ENCODE measurements at regions not wholly inside any gene's neighbourhood (a gene's known extent, or its start where the extent isn't known, plus 50 kb on each side); places are given as distances from the start of the nearest gene placed in this dataset.

DNA sequence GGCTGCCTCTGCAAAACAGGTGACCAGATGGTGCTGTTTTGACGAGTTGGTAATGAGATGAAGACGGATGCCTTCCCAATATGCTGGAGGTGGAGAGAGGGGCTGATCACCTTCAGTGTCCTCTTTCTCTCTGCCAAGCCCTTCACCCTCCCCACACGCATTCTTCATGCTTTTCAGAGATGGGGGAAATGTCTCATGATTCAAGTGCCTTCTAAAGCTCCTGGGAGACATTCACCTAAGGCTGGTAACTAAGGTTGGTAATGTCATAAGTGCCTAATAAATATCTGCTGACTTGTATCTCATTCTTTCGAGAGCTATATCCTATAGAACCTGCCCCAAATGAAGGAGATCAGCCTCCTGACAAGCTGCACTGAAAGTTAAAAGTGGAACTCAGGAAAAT is 86.2 kb upstream of the MBNL2 start:
- Histone ChIP-seq H3K9me3 (ENCODE audit: control insufficient read depth, low read length) (no peaks in the 10 kb centered on the region), H3K4me1 (ENCODE audit: control insufficient read depth, insufficient read depth, low read length) (no peaks in the 10 kb centered on the region), H3K27ac (ENCODE audit: low read length) (no peak overlapping the region), H3K4me3 (ENCODE audit: low read length) (no peak overlapping the region), H3K27me3 (ENCODE audit: control insufficient read depth, insufficient read depth) (no peaks in the 10 kb centered on the region)
- ATAC-seq (no peak), DNase-seq (no peak)
- WGBS = 65% methylated on average over 4 of the region's 4 CpGs
- intact Hi-C loops (cut with DNase I) = no loop called here

DNA sequence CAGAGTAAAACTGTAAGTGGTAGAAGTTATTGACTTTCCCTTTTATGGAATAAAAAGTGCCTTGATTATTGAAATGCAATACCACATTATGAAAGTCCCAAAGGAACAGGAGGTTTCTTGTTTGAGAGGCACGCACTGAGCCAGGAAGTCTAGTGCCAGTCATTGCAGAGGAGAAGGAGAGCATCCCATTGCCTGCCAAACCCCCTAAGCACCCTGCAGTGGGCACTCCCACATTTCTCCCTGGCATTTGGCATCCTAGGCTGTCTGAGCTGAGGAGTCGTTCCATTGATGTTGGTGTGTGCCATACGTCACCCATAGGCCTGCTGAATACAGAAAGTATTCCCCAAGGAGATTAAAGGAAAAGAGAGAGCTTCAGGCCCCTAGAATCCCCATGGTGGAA is 85.7 kb upstream of the MBNL2 start:
- ATAC-seq = no peak
- Histone ChIP-seq H3K27me3 (ENCODE audit: control insufficient read depth, insufficient read depth) (no peaks in the 10 kb centered on the region), H3K4me1 (ENCODE audit: control insufficient read depth, insufficient read depth, low read length) (no peaks in the 10 kb centered on the region), H3K9me3 (ENCODE audit: control insufficient read depth, low read length) (no peaks in the 10 kb centered on the region), H3K4me3 (ENCODE audit: low read length) (no peak overlapping the region), H3K27ac (ENCODE audit: low read length) (no peak overlapping the region)
- intact Hi-C loops (cut with DNase I) = no loop called here
- 76% methylated on average over 3 of the region's 3 CpGs for WGBS
- DNase-seq = no peak

DNA sequence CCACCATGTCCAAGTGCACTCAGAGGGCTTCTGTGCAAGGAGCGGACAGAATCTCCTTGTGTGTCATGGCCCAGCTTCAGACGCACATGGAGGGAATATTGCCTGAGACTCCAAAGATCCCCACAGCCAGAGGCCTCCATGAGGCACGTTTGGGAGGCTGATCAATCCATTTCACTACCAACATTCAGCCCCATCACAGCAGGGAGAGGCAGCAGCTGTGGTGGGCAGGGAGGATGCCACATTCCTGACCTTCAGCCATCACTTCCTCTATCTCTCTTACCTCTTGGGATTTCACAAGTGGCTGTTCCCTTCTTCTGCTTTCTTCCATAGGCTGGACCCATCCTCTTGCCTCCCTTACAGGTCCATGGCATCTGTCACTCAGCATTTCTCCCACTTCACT is 82.4 kb upstream of the MBNL2 start:
- 93% methylated on average over 3 of the region's 3 CpGs for WGBS
- Histone ChIP-seq H3K27me3 (ENCODE audit: control insufficient read depth, insufficient read depth) (no peaks in the 10 kb centered on the region), H3K9me3 (ENCODE audit: control insufficient read depth, low read length) (no peaks in the 10 kb centered on the region), H3K27ac (ENCODE audit: low read length) (no peak overlapping the region), H3K4me1 (ENCODE audit: control insufficient read depth, insufficient read depth, low read length) (peaks cover 2% of the 10 kb centered on the region), H3K4me3 (ENCODE audit: low read length) (no peak overlapping the region)
- no peak for DNase-seq
- ATAC-seq = no peak
- intact Hi-C loops (cut with DNase I) = no loop called here

DNA sequence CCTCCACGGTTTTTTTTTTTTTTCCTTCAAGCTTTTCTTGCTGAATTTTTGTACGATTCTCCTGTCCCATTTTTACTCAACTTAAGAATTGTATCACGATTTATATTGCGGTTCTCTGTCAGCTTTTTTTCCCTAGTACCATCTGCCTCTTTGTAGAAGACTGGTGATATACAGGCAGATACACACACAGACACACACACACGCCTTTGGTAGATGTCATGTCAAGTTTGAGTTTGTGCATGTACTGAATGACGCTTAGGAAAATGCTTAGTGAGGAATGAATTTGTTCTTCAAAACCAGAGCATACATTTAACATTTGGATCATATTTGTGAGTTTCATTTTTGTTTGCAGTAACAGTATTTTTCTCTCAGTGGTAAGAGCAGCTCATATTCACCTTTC is 82.0 kb upstream of the MBNL2 start:
- intact Hi-C loops (cut with DNase I) = no loop called here
- no peak for DNase-seq
- no peak for ATAC-seq
- H3K9me3 ChIP-seq (ENCODE audit: control insufficient read depth, low read length) = no peaks in the 10 kb centered on the region
- H3K4me3 ChIP-seq (ENCODE audit: low read length) = no peak overlapping the region
- peaks cover 2% of the 10 kb centered on the region for H3K4me1 ChIP-seq (ENCODE audit: control insufficient read depth, insufficient read depth, low read length)
- WGBS = 84% methylated on average over 6 of the region's 6 CpGs
- no peak overlapping the region for H3K27ac ChIP-seq (ENCODE audit: low read length)
- H3K27me3 ChIP-seq (ENCODE audit: control insufficient read depth, insufficient read depth) = no peaks in the 10 kb centered on the region

DNA sequence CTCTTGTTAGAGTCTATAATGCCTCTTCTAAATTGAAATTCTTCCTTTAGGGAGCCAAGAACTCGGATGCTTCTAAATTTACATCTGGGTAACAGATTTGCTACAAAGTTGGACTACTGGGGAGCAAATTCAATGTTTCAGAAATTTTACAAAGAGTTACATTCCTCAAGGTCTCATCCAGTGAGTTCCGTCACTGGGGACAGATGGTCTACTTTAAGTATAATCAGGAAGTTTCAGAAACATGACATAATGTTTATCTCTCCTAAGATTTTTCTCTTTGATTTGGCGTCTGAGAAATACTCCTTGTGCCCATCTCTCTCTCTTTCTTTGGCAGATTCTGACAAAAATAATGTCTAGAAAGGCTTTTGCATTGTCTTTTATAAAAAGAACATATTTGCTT is 81.5 kb upstream of the MBNL2 start:
- H3K27me3 ChIP-seq (ENCODE audit: control insufficient read depth, insufficient read depth) = no peaks in the 10 kb centered on the region
- H3K27ac ChIP-seq (ENCODE audit: low read length) = no peak overlapping the region
- ATAC-seq (no peak), DNase-seq (no peak)
- no peak overlapping the region for H3K4me3 ChIP-seq (ENCODE audit: low read length)
- no peaks in the 10 kb centered on the region for H3K9me3 ChIP-seq (ENCODE audit: control insufficient read depth, low read length)
- WGBS = 54% methylated on average over 3 of the region's 3 CpGs
- H3K4me1 ChIP-seq (ENCODE audit: control insufficient read depth, insufficient read depth, low read length) = peaks cover 2% of the 10 kb centered on the region
- intact Hi-C loops (cut with DNase I) = no loop called here

DNA sequence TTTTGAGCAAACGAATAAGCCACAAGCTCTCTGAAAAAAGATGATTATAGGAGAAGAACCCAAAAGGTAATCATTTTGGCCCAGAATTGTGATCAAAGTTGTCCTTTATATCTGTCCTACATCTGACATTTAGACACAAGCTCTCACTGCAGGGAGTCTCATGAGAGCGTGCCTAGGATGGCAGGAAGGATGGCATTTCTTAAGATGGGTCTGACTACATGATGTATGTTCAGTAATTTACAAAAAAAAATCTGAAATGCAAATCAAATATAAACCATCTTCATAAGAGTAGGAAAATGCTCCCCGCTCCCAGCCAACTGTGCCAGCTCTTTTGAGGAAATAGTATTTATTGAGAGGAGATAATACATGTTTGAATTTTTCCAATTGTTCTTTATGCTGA is 81.0 kb upstream of the MBNL2 start:
- no peaks in the 10 kb centered on the region for H3K27me3 ChIP-seq (ENCODE audit: control insufficient read depth, insufficient read depth)
- no peak for ATAC-seq
- WGBS = 78% methylated on average over 3 of the region's 3 CpGs
- no peak overlapping the region for H3K27ac ChIP-seq (ENCODE audit: low read length)
- intact Hi-C loops (cut with DNase I) = no loop called here
- peaks cover 2% of the 10 kb centered on the region for H3K4me1 ChIP-seq (ENCODE audit: control insufficient read depth, insufficient read depth, low read length)
- H3K4me3 ChIP-seq (ENCODE audit: low read length) = no peak overlapping the region
- DNase-seq = no peak
- H3K9me3 ChIP-seq (ENCODE audit: control insufficient read depth, low read length) = no peaks in the 10 kb centered on the region

DNA sequence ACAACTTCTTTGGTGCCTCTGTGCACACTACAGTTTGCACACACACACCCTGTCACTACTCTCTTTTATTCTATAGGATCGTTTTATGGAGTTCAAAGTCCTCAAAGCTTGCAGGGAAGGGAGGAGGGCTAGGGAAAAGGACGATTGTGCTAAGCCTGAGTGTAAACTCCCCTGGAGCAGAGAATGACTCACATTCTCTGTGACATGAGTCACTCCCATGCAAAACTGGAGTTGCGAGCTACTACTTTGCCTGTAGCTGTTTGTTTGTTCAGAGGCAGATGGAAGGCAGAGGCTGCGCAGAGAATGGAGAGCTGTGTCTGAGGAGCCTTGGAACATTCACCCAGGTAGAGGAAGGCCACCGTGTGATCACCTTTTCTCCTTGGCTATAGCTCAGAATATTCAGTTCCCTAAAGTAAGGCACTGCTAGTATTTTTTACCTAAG is 80.5 kb upstream of the MBNL2 start:
- WGBS = 21% methylated on average over 5 of the region's 5 CpGs
- DNase-seq (peak in 1 of 3 donors; percentile 13), ATAC-seq (peak; percentile 92 to 96)
- Histone ChIP-seq H3K4me3 (ENCODE audit: low read length) (peak overlapping the region; percentile 30), H3K27ac (ENCODE audit: low read length) (no peak overlapping the region), H3K27me3 (ENCODE audit: control insufficient read depth, insufficient read depth) (no peaks in the 10 kb centered on the region), H3K4me1 (ENCODE audit: control insufficient read depth, insufficient read depth, low read length) (peaks cover 3% of the 10 kb centered on the region), H3K9me3 (ENCODE audit: control insufficient read depth, low read length) (no peaks in the 10 kb centered on the region)
- intact Hi-C loops (cut with DNase I) = no loop called here

DNA sequence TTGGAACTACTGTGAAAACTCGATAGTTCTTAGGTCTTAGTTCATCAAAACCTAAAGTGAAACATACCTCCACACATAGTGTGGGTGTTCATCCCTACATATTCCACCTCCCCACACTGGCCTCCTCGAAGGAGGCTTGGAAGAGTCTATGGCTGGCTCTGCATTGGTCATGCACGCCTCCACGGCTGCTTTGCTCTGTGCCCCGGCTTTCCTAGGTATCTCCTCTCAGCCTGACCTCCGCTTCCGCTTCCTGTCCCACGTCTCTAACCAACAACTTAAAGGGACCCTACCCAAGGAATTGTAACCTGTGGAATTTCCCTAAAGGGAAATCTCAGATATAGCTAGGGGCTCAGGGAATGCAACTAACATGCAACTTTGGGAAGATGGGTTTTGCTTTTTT is 79.7 kb upstream of the MBNL2 start:
- Histone ChIP-seq H3K27ac (ENCODE audit: low read length) (no peak overlapping the region), H3K4me1 (ENCODE audit: control insufficient read depth, insufficient read depth, low read length) (peaks cover 5% of the 10 kb centered on the region), H3K27me3 (ENCODE audit: control insufficient read depth, insufficient read depth) (no peaks in the 10 kb centered on the region), H3K9me3 (ENCODE audit: control insufficient read depth, low read length) (no peaks in the 10 kb centered on the region), H3K4me3 (ENCODE audit: low read length) (peak overlapping the region; percentile 68)
- ATAC-seq (peak; percentile 77 to 87), DNase-seq (peak in 2 of 3 donors; percentile 44 to 75)
- intact Hi-C loops (cut with DNase I) = no loop called here
- 37% methylated on average over 8 of the region's 8 CpGs for WGBS

DNA sequence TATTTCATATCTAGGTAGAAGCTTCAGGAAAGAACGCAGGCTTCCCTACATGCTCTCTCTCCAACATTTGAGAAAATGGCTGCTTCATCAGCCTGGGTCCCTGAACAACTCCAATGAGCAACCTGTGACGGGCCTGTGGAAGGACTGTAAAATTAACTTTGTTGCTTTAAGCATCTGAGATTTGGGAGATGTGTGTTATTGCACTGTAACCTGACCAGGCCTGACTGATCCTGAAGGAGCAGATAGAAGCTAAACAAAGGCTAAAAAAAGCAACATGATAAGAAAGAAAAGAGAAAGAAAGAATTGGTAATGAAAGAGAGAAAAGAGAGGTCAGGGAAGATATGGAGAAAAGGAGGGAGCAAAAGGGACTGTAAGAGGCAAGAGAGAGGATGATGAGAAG is 77.1 kb upstream of the MBNL2 start:
- H3K4me3 ChIP-seq (ENCODE audit: low read length) = no peak overlapping the region
- peaks cover 5% of the 10 kb centered on the region for H3K4me1 ChIP-seq (ENCODE audit: control insufficient read depth, insufficient read depth, low read length)
- no peaks in the 10 kb centered on the region for H3K9me3 ChIP-seq (ENCODE audit: control insufficient read depth, low read length)
- no peaks in the 10 kb centered on the region for H3K27me3 ChIP-seq (ENCODE audit: control insufficient read depth, insufficient read depth)
- DNase-seq = no peak
- no peak for ATAC-seq
- no peak overlapping the region for H3K27ac ChIP-seq (ENCODE audit: low read length)
- intact Hi-C loops (cut with DNase I) = no loop called here
- WGBS = over 99% methylated on average over 2 of the region's 2 CpGs

DNA sequence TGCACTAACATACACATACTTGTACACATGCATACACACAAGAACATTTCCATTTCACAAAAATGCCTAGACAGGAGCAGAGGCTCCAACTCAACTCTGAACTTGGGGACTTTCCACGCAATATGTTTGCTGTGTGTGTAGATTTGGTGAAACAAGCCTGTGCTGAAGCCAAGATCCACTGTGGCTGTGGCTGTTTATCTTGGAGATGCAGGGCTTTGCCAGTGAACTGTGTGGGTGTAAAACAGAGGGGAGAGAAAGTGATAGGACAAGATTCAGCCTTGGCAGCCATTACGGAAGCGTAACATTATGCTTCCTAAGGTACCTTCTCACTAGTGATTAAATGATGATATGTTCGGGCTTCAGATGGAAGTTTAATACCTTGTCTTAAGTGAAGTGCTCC is 73.2 kb upstream of the MBNL2 start:
- no peaks in the 10 kb centered on the region for H3K9me3 ChIP-seq (ENCODE audit: control insufficient read depth, low read length)
- H3K27ac ChIP-seq (ENCODE audit: low read length) = no peak overlapping the region
- ATAC-seq (peak; percentile 66 to 85), DNase-seq (peak in 2 of 3 donors; percentile 21 to 58)
- intact Hi-C loops (cut with DNase I) = no loop called here
- H3K4me3 ChIP-seq (ENCODE audit: low read length) = no peak overlapping the region
- no peaks in the 10 kb centered on the region for H3K27me3 ChIP-seq (ENCODE audit: control insufficient read depth, insufficient read depth)
- WGBS = 63% methylated on average over 4 of the region's 4 CpGs
- H3K4me1 ChIP-seq (ENCODE audit: control insufficient read depth, insufficient read depth, low read length) = peaks cover 3% of the 10 kb centered on the region

DNA sequence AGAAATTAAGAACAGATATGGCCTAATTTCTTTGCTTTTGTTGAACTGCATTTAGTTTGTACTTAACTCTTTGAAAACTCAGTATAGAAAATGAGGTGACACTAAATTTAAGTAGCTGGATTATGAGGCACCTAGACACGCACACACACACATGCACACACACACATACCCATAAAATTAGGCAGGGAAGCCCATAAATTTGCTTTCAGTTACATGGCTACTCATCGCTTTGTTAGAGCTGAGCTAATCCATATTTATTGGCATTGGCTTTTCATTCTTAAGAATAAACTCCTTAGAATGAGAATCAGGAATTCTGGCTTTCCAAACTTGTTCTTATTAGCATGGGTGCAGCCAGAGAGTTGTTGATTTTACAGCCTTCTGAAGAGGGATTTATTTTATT is 61.7 kb upstream of the MBNL2 start:
- Histone ChIP-seq H3K4me3 (ENCODE audit: low read length) (no peak overlapping the region), H3K27me3 (ENCODE audit: control insufficient read depth, insufficient read depth) (no peaks in the 10 kb centered on the region), H3K9me3 (ENCODE audit: control insufficient read depth, low read length) (no peaks in the 10 kb centered on the region), H3K4me1 (ENCODE audit: control insufficient read depth, insufficient read depth, low read length) (no peaks in the 10 kb centered on the region), H3K27ac (ENCODE audit: low read length) (no peak overlapping the region)
- intact Hi-C loops (cut with DNase I) = no loop called here
- DNase-seq (no peak), ATAC-seq (no peak)
- 97% methylated on average over 2 of the region's 2 CpGs for WGBS

DNA sequence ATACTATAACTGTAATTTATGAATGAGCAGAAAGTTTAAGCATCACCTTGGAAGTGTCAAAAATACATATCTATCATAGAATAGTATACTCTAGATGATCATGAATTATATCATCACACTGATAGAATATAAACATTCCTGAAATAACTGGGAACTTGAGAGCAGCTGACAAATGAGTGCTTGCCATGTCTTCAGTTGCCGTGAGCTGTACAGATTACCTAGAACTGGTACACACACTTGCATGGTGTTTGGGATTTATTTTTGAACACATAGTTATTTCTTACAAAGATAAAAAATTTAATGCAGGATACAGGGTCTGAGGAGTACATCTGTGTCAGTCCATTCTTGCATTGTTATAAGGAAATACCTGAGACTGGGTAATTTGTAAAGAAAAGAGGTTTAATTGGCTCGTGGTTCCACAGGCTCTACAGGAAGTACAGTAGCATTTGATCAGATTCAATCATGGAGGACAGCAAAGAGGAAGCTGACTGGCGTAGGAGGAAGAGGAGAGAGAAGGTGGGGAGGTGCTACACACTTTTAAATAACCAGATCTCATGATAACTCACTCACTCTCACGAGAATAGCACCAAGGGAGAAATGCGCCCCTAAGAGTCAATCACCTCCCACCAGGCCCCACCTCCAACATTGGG is 60.4 kb upstream of the MBNL2 start:
- no peaks in the 10 kb centered on the region for H3K9me3 ChIP-seq (ENCODE audit: control insufficient read depth, low read length)
- H3K27me3 ChIP-seq (ENCODE audit: control insufficient read depth, insufficient read depth) = no peaks in the 10 kb centered on the region
- 85% methylated on average over 5 of the region's 5 CpGs for WGBS
- H3K4me1 ChIP-seq (ENCODE audit: control insufficient read depth, insufficient read depth, low read length) = no peaks in the 10 kb centered on the region
- no peak overlapping the region for H3K27ac ChIP-seq (ENCODE audit: low read length)
- DNase-seq = no peak
- H3K4me3 ChIP-seq (ENCODE audit: low read length) = no peak overlapping the region
- no peak for ATAC-seq
- intact Hi-C loops (cut with DNase I) = no loop called here
